ENCODE measurements at regions not wholly inside any gene's neighbourhood (a gene's known extent, or its start where the extent isn't known, plus 50 kb on each side); places are given as distances from the start of the nearest gene placed in this dataset.

DNA sequence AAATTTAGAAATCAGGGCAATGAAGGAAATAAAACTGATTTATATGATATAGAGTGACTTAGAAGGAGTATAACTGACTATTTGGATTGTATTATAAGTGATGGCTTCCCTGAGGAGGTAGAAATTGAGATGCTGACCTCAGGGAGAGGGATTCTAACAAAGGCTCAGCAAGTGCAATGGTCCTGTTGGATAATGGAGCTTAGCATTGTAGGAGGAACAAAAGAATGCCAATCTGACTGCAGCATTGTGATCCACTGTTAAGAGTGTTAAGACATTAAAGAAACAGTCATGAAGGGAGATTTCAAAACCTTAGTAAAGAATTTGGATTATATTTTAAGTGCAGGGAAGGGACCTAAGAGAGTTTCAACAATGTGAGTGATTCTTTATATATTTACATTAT lies 158.4 kb upstream of the NAALADL2 start:
- H3K4me1 ChIP-seq (ENCODE audit: control insufficient read depth, insufficient read depth, low read length), result no peaks in the 10 kb centered on the region
- H3K27ac ChIP-seq (ENCODE audit: extremely low read depth, low read depth, low read length), result no peak overlapping the region
- POLR2A ChIA-PET, result no interaction called here
- TF ChIP-seq WT1 (tag by site-specific recombination; IDR thresholded peaks at IDR 0.05), result no peak
- TF ChIP-seq, protein P1, sequence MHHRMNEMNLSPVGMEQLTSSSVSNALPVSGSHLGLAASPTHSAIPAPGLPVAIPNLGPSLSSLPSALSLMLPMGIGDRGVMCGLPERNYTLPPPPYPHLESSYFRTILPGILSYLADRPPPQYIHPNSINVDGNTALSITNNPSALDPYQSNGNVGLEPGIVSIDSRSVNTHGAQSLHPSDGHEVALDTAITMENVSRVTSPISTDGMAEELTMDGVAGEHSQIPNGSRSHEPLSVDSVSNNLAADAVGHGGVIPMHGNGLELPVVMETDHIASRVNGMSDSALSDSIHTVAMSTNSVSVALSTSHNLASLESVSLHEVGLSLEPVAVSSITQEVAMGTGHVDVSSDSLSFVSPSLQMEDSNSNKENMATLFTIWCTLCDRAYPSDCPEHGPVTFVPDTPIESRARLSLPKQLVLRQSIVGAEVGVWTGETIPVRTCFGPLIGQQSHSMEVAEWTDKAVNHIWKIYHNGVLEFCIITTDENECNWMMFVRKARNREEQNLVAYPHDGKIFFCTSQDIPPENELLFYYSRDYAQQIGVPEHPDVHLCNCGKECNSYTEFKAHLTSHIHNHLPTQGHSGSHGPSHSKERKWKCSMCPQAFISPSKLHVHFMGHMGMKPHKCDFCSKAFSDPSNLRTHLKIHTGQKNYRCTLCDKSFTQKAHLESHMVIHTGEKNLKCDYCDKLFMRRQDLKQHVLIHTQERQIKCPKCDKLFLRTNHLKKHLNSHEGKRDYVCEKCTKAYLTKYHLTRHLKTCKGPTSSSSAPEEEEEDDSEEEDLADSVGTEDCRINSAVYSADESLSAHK (tag by site-specific recombination; IDR thresholded peaks at IDR 0.05), result no peak
- no peak for TF ChIP-seq TCF7L2 (IDR thresholded peaks at IDR 0.05; ENCODE audit: borderline replicate concordance, low read depth, low read length)
- TF ChIP-seq ZNF23 (tag by site-specific recombination; IDR thresholded peaks at IDR 0.05; ENCODE audit: borderline replicate concordance), result no peak
- TF ChIP-seq ZNF626 (tag by site-specific recombination; IDR thresholded peaks at IDR 0.05), result no peak
- no peak for TF ChIP-seq ZNF302 (tag by site-specific recombination; IDR thresholded peaks at IDR 0.05; ENCODE audit: low read depth)
- TF ChIP-seq ZNF37A (tag by site-specific recombination; IDR thresholded peaks at IDR 0.05), result no peak
- TF ChIP-seq SETDB1 (IDR thresholded peaks at IDR 0.05; ENCODE audit: insufficient read length, low read length), result no peak
- no peak for TF ChIP-seq ZNF133 (tag by site-specific recombination; IDR thresholded peaks at IDR 0.05)
- TF ChIP-seq ZNF404 (tag by site-specific recombination; IDR thresholded peaks at IDR 0.05), result no peak
- TF ChIP-seq, protein P2, sequence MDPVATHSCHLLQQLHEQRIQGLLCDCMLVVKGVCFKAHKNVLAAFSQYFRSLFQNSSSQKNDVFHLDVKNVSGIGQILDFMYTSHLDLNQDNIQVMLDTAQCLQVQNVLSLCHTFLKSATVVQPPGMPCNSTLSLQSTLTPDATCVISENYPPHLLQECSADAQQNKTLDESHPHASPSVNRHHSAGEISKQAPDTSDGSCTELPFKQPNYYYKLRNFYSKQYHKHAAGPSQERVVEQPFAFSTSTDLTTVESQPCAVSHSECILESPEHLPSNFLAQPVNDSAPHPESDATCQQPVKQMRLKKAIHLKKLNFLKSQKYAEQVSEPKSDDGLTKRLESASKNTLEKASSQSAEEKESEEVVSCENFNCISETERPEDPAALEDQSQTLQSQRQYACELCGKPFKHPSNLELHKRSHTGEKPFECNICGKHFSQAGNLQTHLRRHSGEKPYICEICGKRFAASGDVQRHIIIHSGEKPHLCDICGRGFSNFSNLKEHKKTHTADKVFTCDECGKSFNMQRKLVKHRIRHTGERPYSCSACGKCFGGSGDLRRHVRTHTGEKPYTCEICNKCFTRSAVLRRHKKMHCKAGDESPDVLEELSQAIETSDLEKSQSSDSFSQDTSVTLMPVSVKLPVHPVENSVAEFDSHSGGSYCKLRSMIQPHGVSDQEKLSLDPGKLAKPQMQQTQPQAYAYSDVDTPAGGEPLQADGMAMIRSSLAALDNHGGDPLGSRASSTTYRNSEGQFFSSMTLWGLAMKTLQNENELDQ (tag by site-specific recombination; IDR thresholded peaks at IDR 0.05; ENCODE audit: low read depth), result no peak
- no peak for TF ChIP-seq BCL11B (tag by site-specific recombination; IDR thresholded peaks at IDR 0.05; ENCODE audit: low read depth)
- TF ChIP-seq, protein P3, sequence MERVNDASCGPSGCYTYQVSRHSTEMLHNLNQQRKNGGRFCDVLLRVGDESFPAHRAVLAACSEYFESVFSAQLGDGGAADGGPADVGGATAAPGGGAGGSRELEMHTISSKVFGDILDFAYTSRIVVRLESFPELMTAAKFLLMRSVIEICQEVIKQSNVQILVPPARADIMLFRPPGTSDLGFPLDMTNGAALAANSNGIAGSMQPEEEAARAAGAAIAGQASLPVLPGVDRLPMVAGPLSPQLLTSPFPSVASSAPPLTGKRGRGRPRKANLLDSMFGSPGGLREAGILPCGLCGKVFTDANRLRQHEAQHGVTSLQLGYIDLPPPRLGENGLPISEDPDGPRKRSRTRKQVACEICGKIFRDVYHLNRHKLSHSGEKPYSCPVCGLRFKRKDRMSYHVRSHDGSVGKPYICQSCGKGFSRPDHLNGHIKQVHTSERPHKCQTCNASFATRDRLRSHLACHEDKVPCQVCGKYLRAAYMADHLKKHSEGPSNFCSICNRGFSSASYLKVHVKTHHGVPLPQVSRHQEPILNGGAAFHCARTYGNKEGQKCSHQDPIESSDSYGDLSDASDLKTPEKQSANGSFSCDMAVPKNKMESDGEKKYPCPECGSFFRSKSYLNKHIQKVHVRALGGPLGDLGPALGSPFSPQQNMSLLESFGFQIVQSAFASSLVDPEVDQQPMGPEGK (tag by site-specific recombination; IDR thresholded peaks at IDR 0.05), result no peak
- no peak for TF ChIP-seq SCRT1 (tag by site-specific recombination; IDR thresholded peaks at IDR 0.05; ENCODE audit: borderline replicate concordance)
- TF ChIP-seq, protein P4, sequence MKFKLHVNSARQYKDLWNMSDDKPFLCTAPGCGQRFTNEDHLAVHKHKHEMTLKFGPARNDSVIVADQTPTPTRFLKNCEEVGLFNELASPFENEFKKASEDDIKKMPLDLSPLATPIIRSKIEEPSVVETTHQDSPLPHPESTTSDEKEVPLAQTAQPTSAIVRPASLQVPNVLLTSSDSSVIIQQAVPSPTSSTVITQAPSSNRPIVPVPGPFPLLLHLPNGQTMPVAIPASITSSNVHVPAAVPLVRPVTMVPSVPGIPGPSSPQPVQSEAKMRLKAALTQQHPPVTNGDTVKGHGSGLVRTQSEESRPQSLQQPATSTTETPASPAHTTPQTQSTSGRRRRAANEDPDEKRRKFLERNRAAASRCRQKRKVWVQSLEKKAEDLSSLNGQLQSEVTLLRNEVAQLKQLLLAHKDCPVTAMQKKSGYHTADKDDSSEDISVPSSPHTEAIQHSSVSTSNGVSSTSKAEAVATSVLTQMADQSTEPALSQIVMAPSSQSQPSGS (tag by site-specific recombination; IDR thresholded peaks at IDR 0.05; ENCODE audit: low read depth), result no peak
- no peak for TF ChIP-seq ZFP3 (tag by site-specific recombination; IDR thresholded peaks at IDR 0.05; ENCODE audit: low read depth)
- TF ChIP-seq ZNF677 (tag by site-specific recombination; IDR thresholded peaks at IDR 0.05), result no peak
- TF ChIP-seq ZNF423 (tag by site-specific recombination; IDR thresholded peaks at IDR 0.05), result no peak
- H3K4me3 ChIP-seq (ENCODE audit: low read depth, low read length), result no peak overlapping the region
- CTCF ChIA-PET, result no interaction called here
- H3K9me3 ChIP-seq (ENCODE audit: control insufficient read depth, insufficient read depth, low read depth, low read length), result no peaks in the 10 kb centered on the region
- no peaks in the 10 kb centered on the region for H3K36me3 ChIP-seq (ENCODE audit: control insufficient read depth in 2 of 2, insufficient read depth in 1 of 2, low read length in 2 of 2)

DNA sequence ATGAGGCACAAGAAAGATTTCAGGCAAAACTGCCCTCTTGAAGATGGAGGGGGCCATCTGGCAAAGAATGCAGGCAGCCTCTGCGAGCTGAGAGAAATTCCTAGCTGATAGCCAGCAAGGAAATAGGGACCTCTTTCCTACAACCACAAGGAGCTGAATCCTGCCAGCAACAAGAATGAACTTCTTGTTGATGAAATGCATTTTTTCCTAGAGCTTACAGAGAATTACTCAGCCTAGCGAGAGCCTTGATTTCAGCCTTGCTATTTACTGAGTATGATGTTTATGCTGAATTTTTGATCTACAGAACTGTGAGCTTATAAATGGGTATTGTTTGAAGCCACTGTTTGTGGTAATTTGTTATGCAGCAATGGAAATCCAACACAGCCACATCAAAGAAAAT lies 148.5 kb upstream of the NAALADL2 start:
- H3K4me3 ChIP-seq (ENCODE audit: low read depth, low read length), result no peak overlapping the region
- ChIA-PET POLR2A (no interaction called here), CTCF (no interaction called here)
- no peaks in the 10 kb centered on the region for H3K9me3 ChIP-seq (ENCODE audit: control insufficient read depth, insufficient read depth, low read depth, low read length)
- no peaks in the 10 kb centered on the region for H3K36me3 ChIP-seq (ENCODE audit: control insufficient read depth in 2 of 2, insufficient read depth in 1 of 2, low read length in 2 of 2)
- no peak overlapping the region for H3K27ac ChIP-seq (ENCODE audit: extremely low read depth, low read depth, low read length)
- no peaks in the 10 kb centered on the region for H3K4me1 ChIP-seq (ENCODE audit: control insufficient read depth, insufficient read depth, low read length)
- TF ChIP-seq ZFP69B (tag by site-specific recombination; IDR thresholded peaks at IDR 0.05) (no peak), SALL2 (tag by site-specific recombination; IDR thresholded peaks at IDR 0.05; ENCODE audit: borderline replicate concordance) (no peak), GLI4 (tag by site-specific recombination; IDR thresholded peaks at IDR 0.05) (no peak), ZFP37 (tag by site-specific recombination; IDR thresholded peaks at IDR 0.05) (no peak)

Measured in HEK293 (cell line).